ENCODE measurements at regions not wholly inside any gene's neighbourhood (a gene's known extent, or its start where the extent isn't known, plus 50 kb on each side); places are given as distances from the start of the nearest gene placed in this dataset.

- no peak for DNase-seq
Observed at GRCh38 chr15:69825941-69826818, 271.5 kb downstream of the TLE3 start.

DNA sequence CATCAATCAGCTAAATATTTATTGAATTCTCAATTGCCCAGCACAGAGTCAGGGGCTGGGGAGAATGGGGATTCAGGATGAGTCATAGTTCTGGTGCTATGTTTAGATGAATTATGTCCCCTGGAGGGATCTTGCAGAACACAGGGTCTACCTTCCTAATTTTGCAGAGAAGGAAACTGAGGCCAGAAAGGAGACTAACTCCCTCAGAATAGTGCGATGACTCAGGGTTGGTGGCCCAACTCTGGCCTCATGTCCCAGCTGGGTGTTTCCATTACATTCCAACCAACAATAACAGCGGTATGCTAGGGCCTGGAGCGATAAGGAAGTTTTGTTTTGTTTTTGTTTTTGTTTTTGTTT lies 270.9 kb downstream of the TLE3 start:
- DNase-seq = no peak

DNA sequence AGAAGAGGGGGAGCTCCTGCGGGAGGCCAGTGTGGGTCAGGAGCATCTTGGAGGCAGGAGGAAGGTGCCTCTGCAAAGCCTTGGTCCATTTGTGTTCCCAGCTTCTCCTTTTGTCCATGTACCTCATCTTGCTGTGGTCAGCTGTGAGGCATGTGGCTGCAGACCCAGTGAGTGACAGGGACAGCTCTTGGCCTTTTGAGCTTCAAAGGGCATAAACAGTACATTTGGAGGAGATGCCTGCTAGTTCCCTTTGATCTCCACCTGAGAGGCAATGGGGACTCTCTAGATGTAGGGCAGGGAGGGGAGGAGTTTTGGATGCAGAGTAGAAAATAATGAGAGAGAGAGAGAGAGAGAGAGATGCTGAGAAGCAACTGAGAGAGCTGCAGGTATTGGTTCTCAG lies 270.0 kb downstream of the TLE3 start:
- no peak for DNase-seq

DNA sequence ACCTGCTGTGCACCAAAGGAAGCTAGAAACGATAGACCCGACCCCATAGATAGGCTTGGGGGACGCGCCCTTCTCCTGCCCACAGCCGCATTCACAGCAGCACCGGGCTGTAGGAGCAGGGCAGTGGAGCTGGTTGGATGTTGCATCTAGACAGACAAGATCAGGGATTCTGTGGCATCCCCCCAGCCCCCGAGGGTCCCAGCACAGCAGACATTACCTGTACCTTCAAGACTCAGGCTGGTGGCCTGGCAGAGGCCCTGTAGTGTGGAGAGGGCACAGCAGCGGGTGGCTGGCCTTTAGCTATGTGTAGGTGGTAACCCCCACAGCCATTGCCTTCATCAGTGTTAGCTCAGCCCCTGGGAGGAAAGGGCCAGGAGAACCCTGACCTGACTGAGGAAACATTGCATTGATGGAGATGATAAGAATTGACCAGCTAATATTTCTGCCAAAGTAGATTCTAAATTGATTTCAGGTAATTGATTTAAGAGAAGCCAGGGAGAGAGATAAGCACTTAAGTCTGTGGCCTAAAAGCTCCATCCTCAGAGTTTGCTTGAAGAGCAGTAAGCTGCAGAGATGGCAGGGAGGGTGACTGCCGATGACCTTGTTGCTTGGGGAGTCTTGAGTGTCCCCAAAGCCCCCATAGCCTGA lies 269.4 kb downstream of the TLE3 start:
- DNase-seq = no peak

DNA sequence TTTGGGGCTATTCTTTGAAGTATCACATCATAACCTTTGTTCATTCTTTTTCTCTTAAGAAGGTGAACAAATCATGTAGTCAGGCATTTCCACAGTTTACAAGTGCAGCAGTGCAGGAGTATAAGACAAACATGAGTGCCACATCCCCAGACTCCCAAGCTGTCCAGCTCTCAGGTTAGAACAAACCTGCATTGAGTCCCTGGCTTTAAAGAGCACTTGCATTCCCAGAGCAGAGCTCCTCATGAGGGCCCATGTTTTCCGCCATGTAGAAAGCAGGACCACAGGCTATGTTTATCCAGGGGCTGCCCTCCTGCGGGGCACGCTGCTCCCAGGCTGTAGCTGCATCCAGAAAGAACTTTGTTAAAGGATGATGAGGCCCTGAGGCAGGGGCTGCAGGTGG lies 267.7 kb downstream of the TLE3 start:
- DNase-seq = no peak

DNA sequence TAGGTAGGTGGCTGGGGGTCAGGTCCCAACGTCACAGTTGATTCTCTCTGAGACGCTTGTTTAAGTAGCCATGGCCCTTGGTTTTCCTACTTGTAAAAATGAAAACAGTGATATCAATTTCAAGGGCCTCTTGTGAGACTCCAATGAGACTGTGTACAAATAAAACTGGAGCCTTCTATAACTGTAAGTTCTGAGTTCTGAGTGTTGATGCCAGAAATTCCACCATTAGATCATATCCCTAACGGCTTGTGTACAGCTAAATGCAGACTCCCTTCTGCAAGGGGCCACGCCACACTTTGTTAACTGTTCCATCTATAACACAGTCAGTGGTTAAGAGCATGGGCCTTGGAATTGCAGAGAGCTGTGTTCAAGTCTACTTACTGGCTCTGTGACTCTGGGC lies 267.3 kb downstream of the TLE3 start:
- DNase-seq = no peak

DNA sequence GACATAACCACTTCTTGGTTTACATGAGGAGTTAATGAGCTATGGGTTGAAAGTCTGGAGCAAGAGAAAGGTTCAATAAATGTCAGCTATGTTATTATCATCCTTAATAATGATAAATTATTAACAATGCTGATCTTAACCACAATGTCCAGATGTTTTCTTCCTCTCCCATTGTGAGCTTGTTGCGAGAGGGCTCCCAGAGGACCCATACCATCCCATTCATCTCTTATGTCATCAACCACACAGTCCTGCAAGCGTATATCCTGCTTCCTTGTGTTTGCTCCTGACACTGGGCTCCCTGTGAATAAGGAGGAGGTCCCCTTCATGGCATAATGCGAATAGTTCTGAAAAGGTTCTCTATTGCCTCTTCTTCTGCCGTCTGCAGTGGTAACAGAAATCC lies 266.8 kb downstream of the TLE3 start:
- no peak for DNase-seq

GRCh38 chr15:69834267-69834666 lies 263.4 kb downstream of the TLE3 start:
- DNase-seq = no peak

GRCh38 chr15:69834761-69835160 lies 263.0 kb downstream of the TLE3 start:
- DNase-seq = no peak

GRCh38 chr15:69836048-69836447 lies 261.7 kb downstream of the TLE3 start:
- no peak for DNase-seq

- DNase-seq = no peak
Observed at GRCh38 chr15:69836526-69837230, 261.0 kb downstream of the TLE3 start.

GRCh38 chr15:69838338-69838737 lies 259.4 kb downstream of the TLE3 start:
- no peak for DNase-seq

- DNase-seq = no peak
Observed at GRCh38 chr15:69838994-69839393, 258.7 kb downstream of the TLE3 start.

GRCh38 chr15:69841113-69841828 lies 256.4 kb downstream of the TLE3 start:
- no peak for DNase-seq

GRCh38 chr15:69842851-69843250 lies 254.9 kb downstream of the TLE3 start:
- DNase-seq = no peak

GRCh38 chr15:69843276-69843899 lies 254.3 kb downstream of the TLE3 start:
- no peak for DNase-seq

DNA sequence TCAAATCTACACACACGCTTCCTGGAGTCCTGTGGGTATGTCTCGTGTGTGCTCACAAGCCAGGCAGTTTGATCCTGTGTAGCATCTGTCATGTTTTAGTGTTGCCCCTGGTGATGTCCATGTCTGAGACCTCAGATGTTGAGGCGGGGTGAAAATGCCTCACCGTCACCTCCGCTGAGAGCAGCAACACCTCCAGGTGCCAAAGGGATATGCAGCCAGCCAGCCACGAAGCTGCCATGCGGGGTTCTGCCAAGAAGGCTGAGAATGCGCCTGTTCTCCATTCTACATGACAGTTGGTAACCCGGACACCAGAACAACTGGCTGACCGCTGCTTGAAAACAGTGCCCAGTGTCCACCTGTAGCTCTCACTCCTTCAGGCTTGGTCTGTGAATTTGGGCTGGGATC lies 253.8 kb downstream of the TLE3 start:
- DNase-seq = no peak

GRCh38 chr15:69845159-69845558 lies 252.6 kb downstream of the TLE3 start:
- no peak for DNase-seq

DNA sequence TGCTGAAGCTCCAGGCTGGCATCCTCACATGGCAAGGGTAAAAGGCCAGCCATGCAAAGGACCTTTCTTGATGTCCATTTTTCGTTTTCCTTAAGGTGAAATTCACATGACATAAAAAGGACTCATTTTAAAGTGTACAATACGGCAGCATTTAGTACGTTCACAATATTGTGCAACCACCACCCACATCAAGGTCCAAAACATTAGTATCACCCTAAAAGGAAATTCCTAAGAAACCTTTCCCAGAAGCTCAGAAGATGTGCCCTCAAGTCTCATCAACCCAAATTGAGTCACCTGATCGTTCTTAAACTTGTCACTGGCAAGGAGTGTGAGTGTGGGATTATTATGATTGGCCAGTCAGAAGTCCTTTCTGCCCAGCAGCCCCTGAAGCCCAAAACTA lies 250.1 kb downstream of the TLE3 start:
- no peak for DNase-seq

- DNase-seq = no peak
Observed at GRCh38 chr15:69848096-69848495, 249.6 kb downstream of the TLE3 start.

GRCh38 chr15:69848551-69849231 lies 249.0 kb downstream of the TLE3 start:
- DNase-seq = no peak

DNA sequence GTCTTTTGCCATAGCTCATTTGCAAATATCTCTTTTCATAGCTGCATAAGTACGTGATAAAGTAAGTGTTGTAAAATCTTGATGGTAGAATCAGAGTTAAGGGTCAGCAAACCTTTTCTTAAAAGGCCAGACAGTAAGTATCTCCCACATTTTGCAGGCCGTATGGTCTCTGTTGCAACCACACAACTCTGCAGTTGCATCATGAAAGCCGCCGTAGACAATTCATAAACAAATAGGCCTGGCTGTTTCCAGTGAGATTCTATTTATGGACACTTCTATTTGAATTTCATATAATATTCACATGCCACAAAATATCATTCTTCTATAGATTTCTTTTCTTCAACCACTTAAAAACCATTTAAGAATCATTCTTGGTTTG lies 248.5 kb downstream of the TLE3 start:
- DNase-seq = no peak
